Panc1 (cell line): ENCODE measurements at regions not wholly inside any gene's neighbourhood (a gene's known extent, or its start where the extent isn't known, plus 50 kb on each side); places are given as distances from the start of the nearest gene placed in this dataset.

ENCODE experiments used
- ATAC-seq: fragments of 200-7000 bp; cut with Tn5 transposase; 2 replicates; pipeline ENCODE4 v1.9.1; 2020; ENCODE audit warnings: mild to moderate bottlenecking, moderate library complexity
- BruUV-seq: library from RNA; stranded (reverse); fragments of 400-500 nt; replicated peaks from 2 replicates; lab custom pipeline; 2021; lab: Mats Ljungman, UMichigan
- CTCF ChIA-PET: fragments of 300-600 bp; sonication (Branson Sonifier 250); formaldehyde crosslinking; loops from one replicate; lab custom pipeline; 2022; ENCODE audit warnings: antibody characterized with exemption; lab: Charles Lee
- POLR2A ChIA-PET: fragments of 300-600 bp; sonication (Branson Sonifier 250); formaldehyde crosslinking; loops from one replicate; lab custom pipeline; 2022; ENCODE audit warnings: antibody characterized with exemption; lab: Charles Lee
- DNase-seq: peaks from one replicate; pipeline ENCODE4 v3.0.0-alpha.2; 2010; ENCODE audit warnings: low read depth, low spot score
- H3K27ac ChIP-seq: 2 replicates; pipeline ENCODE4 v1.5.1; 2011; ENCODE audit warnings: mild to moderate bottlenecking, low read length, inconsistent platforms
- H3K27me3 ChIP-seq: fragments of 200-500 bp; sonication (Bioruptor generic); 2 replicates; pipeline ENCODE4 v1.6.0; 2014; ENCODE audit warnings: low read length, inconsistent platforms; ENCODE audit not compliant: control insufficient read depth, insufficient read depth
- H3K36me3 ChIP-seq: fragments of 200-500 bp; sonication (Bioruptor generic); 2 replicates; pipeline ENCODE4 v1.5.1; 2014; ENCODE audit warnings: inconsistent platforms, mild to moderate bottlenecking, low read length, moderate library complexity; ENCODE audit not compliant: control insufficient read depth, insufficient read depth
- H3K4me1 ChIP-seq: 2 replicates; pipeline ENCODE4 v1.5.1; 2011; ENCODE audit warnings: inconsistent platforms, mild to moderate bottlenecking, low read length, moderate library complexity; ENCODE audit not compliant: control insufficient read depth, insufficient read depth
- H3K4me3 ChIP-seq, 2 experiments: 2 replicates each; pipeline ENCODE4 v1.5.1; 2011 to 2012; ENCODE audit warnings: low read depth in 2 of 2, low read length in 2 of 2, mild to moderate bottlenecking in 2 of 2, inconsistent platforms in 1 of 2, moderate library complexity in 1 of 2
- H3K9me3 ChIP-seq: fragments of 200-500 bp; sonication (Bioruptor generic); 2 replicates; pipeline ENCODE4 v1.5.1; 2014; ENCODE audit warnings: low read depth, mild to moderate bottlenecking, inconsistent platforms, low read length, moderate library complexity; ENCODE audit not compliant: control insufficient read depth, insufficient read depth
- CTCF ChIP-seq: fragments of 450-650 bp; IDR thresholded peaks from 2 replicates; pipeline ENCODE4 v1.5.1; 2017; ENCODE audit warnings: mild to moderate bottlenecking
- POLR2AphosphoS5 ChIP-seq: IDR thresholded peaks from 2 replicates; pipeline ENCODE4 v1.6.1; 2012; ENCODE audit warnings: mild to moderate bottlenecking, low read depth, low read length, moderate library complexity
- SIN3A ChIP-seq: IDR thresholded peaks from 2 replicates; pipeline ENCODE4 v1.6.1; 2012; ENCODE audit warnings: low read depth, mild to moderate bottlenecking, low read length, moderate library complexity, borderline replicate concordance; ENCODE audit not compliant: insufficient read depth
- TCF7L2 ChIP-seq: IDR thresholded peaks from 2 replicates; pipeline ENCODE4 v1.6.1; 2011; ENCODE audit warnings: mild to moderate bottlenecking, low read depth, low read length, inconsistent platforms
- in situ Hi-C: cut with HindIII; loops from 2 replicates; pipeline ENCODE4 v1.10.0; 2016; ENCODE audit warnings: low sequenced_read_pairs, low pct_unique_long_range_greater_than_20kb
- intact Hi-C: fragments of 100-400 bp; cut with micrococcal nuclease; formaldehyde crosslinking; loops from one replicate; pipeline ENCODE4 v1.10.0; 2022; ENCODE audit not compliant: unreplicated experiment
- TF ChIP-seq, protein P1 (sequence below), 2 experiments: IDR thresholded peaks; 2 replicates each; pipeline ENCODE4 v1.6.1; 2011 to 2012; ENCODE audit warnings: low read depth in 2 of 2, control low read depth in 1 of 2, low read length in 1 of 2, mild to moderate bottlenecking in 1 of 2, moderate library complexity in 1 of 2; ENCODE audit not compliant: insufficient read depth in 1 of 2

- in situ Hi-C loops: no loop called here
- POLR2A ChIA-PET: no interaction called here
- H3K27ac ChIP-seq: no peak overlapping the region
- no peak overlapping the region for H3K4me3 ChIP-seq
- intact Hi-C loops: no loop called here
- TF ChIP-seq TCF7L2 (no peak), CTCF (no peak), SIN3A (no peak), POLR2AphosphoS5 (no peak)
- TF ChIP-seq, protein P1, sequence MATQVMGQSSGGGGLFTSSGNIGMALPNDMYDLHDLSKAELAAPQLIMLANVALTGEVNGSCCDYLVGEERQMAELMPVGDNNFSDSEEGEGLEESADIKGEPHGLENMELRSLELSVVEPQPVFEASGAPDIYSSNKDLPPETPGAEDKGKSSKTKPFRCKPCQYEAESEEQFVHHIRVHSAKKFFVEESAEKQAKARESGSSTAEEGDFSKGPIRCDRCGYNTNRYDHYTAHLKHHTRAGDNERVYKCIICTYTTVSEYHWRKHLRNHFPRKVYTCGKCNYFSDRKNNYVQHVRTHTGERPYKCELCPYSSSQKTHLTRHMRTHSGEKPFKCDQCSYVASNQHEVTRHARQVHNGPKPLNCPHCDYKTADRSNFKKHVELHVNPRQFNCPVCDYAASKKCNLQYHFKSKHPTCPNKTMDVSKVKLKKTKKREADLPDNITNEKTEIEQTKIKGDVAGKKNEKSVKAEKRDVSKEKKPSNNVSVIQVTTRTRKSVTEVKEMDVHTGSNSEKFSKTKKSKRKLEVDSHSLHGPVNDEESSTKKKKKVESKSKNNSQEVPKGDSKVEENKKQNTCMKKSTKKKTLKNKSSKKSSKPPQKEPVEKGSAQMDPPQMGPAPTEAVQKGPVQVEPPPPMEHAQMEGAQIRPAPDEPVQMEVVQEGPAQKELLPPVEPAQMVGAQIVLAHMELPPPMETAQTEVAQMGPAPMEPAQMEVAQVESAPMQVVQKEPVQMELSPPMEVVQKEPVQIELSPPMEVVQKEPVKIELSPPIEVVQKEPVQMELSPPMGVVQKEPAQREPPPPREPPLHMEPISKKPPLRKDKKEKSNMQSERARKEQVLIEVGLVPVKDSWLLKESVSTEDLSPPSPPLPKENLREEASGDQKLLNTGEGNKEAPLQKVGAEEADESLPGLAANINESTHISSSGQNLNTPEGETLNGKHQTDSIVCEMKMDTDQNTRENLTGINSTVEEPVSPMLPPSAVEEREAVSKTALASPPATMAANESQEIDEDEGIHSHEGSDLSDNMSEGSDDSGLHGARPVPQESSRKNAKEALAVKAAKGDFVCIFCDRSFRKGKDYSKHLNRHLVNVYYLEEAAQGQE (IDR thresholded peaks at IDR 0.05; ENCODE audit: insufficient read depth in 1 of 2, low read depth in 2 of 2, low read length in 1 of 2): no peak
- BruUV-seq: no TSS peak
- CTCF ChIA-PET: no interaction called here
- no peak for ATAC-seq
- no peaks in the 10 kb centered on the region for H3K9me3 ChIP-seq
- no peaks in the 10 kb centered on the region for H3K27me3 ChIP-seq
- DNase-seq: no peak
- H3K4me1 ChIP-seq: no peaks in the 10 kb centered on the region
- no peaks in the 10 kb centered on the region for H3K36me3 ChIP-seq
Measured at GRCh38 chr11:32325187-32325586, 110.2 kb downstream of the WT1 start.

GRCh38 chr11:32325725-32326124, 109.6 kb downstream of the WT1 start:
- CTCF ChIA-PET: no interaction called here
- intact Hi-C loops: no loop called here

More at GRCh38 chr11:32325725-32326124, 109.6 kb downstream of the WT1 start:
- Histone ChIP-seq H3K9me3 (no peaks in the 10 kb centered on the region), H3K27me3 (no peaks in the 10 kb centered on the region), H3K36me3 (no peaks in the 10 kb centered on the region), H3K27ac (no peak overlapping the region), H3K4me1 (no peaks in the 10 kb centered on the region), H3K4me3 (no peak overlapping the region)
- ATAC-seq (no peak), DNase-seq (no peak)
- in situ Hi-C loops: no loop called here
- no TSS peak for BruUV-seq
- TF ChIP-seq, protein P1 (IDR thresholded peaks at IDR 0.05; ENCODE audit: insufficient read depth in 1 of 2, low read depth in 2 of 2, low read length in 1 of 2): no peak
- TF ChIP-seq SIN3A: no peak
- POLR2A ChIA-PET: no interaction called here
